Thyroid gland (tissue), 4 donors: ENCODE measurements at regions not wholly inside any gene's neighbourhood (a gene's known extent, or its start where the extent isn't known, plus 50 kb on each side); places are given as distances from the start of the nearest gene placed in this dataset.
"Not testable (repeated sequence)": the region's sequence is repeated elsewhere in the genome, so short reads cannot be mapped to it uniquely, and the experiment has no call there.

Experiments used
- CTCF ChIP-seq, 6 experiments: fragments of 200-600 bp in 3 of 6; fragments of 450-650 bp in 3 of 6; sonication (generic) in 3 of 6; IDR thresholded peaks; one replicate each; pipeline ENCODE4 v1.5.1; 2016 to 2019; ENCODE audit warnings: antibody characterized with exemption in 6 of 6, mild to moderate bottlenecking in 2 of 6, inconsistent platforms in 1 of 6, moderate library complexity in 1 of 6
- POLR2A ChIP-seq, 2 donors: fragments of 450-650 bp; IDR thresholded peaks; one replicate each; pipeline ENCODE4 v1.6.1; 2017; ENCODE audit warnings: antibody characterized with exemption in 2 of 2, mild to moderate bottlenecking in 2 of 2, moderate library complexity in 1 of 2

GRCh38 chr4:100006161-100006560, 56.1 kb upstream of the H2AZ1 start:
- not testable (repeated sequence) for TF ChIP-seq CTCF, POLR2A (IDR thresholded peaks at IDR 0.05)
